ENCODE measurements at regions not wholly inside any gene's neighbourhood (a gene's known extent, or its start where the extent isn't known, plus 50 kb on each side); places are given as distances from the start of the nearest gene placed in this dataset.

DNA sequence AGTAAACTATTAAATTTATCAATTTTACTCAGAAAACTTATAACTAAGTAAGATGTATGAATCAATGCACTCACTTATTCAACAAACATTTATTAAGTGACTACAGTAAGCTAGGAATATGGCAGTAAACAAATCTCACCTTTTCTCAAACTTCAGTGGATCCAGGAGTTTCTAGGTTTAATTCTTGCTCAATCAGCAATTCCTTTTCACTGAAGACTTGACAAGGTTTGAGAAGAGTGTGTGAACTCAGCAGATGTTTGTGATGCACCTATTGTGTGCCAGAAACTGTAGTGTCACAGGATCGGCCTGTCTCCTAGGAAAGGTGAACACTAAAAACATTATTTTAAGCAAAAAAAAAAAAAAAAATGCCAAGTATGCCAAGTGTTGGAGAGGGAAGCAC is 167.8 kb downstream of the ALG10 start:
- Mint-ChIP-seq H3K27me3 (ENCODE audit: low read depth) (no peaks in the 10 kb centered on the region), H3K27ac (ENCODE audit: unreplicated experiment) (no peak overlapping the region), H3K9me3 (ENCODE audit: low read depth) (peaks cover 50% of the 10 kb centered on the region), H3K36me3 (ENCODE audit: low read depth) (no peaks in the 10 kb centered on the region), H3K4me3 (ENCODE audit: unreplicated experiment) (no peak overlapping the region), H3K4me1 (ENCODE audit: low read depth) (no peaks in the 10 kb centered on the region)
- DNase-seq (ENCODE audit: low spot score): no peak
- TF ChIP-seq CTCF (IDR thresholded peaks at IDR 0.05): no peak

DNA sequence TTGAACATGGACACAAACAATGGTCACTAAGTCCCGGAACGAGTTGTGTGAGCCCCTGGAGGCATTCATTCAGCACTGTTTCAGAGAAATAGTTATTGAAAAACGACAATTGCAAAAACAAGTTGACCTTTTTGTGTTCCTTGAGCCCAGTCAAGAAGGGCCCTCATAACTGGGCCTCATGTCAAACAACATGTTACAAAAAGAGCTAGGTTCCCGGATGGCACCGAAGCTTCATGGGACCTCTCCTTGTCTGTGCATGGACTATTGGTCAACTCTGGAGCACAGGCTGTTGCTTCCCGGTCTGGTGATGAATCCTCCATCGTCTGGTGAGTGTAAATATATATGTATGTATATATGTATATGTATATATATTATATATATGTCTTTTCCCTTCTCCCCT is 176.6 kb downstream of the ALG10 start:
- Mint-ChIP-seq H3K4me3 (ENCODE audit: unreplicated experiment) (no peak overlapping the region), H3K36me3 (ENCODE audit: low read depth) (no peaks in the 10 kb centered on the region), H3K27me3 (ENCODE audit: low read depth) (no peaks in the 10 kb centered on the region), H3K27ac (ENCODE audit: unreplicated experiment) (no peak overlapping the region), H3K9me3 (ENCODE audit: low read depth) (peaks cover 54% of the 10 kb centered on the region), H3K4me1 (ENCODE audit: low read depth) (no peaks in the 10 kb centered on the region)
- DNase-seq (ENCODE audit: low spot score): no peak
- no peak for TF ChIP-seq CTCF (IDR thresholded peaks at IDR 0.05)

- TF ChIP-seq CTCF (IDR thresholded peaks at IDR 0.05): no peak
These were observed 181.7 kb downstream of the ALG10 start for GRCh38 chr12:34203866-34204620.

DNA sequence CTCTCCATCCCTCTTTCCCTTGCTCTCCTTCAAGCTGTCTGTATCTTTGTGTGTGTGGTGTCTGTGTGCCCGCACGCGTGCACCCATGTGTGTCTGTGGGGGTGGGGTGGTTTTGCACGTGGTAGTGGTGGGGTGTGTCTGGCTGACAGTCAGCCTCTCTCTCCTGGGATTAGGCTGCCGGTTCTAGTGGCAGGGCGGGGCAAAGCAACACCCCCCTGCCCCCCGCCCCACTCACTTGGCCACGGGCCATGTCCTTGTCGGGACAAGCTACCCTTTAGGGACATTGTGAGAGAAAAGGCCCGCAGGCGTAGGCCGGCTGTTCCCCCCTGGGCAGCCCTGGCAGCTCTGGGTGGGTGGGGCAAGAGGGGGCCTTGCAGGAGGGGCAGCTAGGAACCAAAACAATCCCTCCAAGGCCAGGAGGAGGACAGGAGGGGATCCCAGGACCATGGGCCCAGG is 182.6 kb downstream of the ALG10 start:
- H3K36me3 Mint-ChIP-seq (ENCODE audit: low read depth): no peaks in the 10 kb centered on the region
- no peaks in the 10 kb centered on the region for H3K27me3 Mint-ChIP-seq (ENCODE audit: low read depth)
- H3K4me3 Mint-ChIP-seq (ENCODE audit: unreplicated experiment): no peak overlapping the region
- no peak for DNase-seq (ENCODE audit: low spot score)
- no peak for TF ChIP-seq CTCF (IDR thresholded peaks at IDR 0.05)
- H3K9me3 Mint-ChIP-seq (ENCODE audit: low read depth): peaks cover 49% of the 10 kb centered on the region
- H3K27ac Mint-ChIP-seq (ENCODE audit: unreplicated experiment): no peak overlapping the region
- H3K4me1 Mint-ChIP-seq (ENCODE audit: low read depth): no peaks in the 10 kb centered on the region

More at GRCh38 chr12:34203866-34204620, 181.7 kb downstream of the ALG10 start:
- H3K9me3 Mint-ChIP-seq (ENCODE audit: low read depth): peaks cover 46% of the 10 kb centered on the region
- no peak overlapping the region for H3K4me3 Mint-ChIP-seq (ENCODE audit: unreplicated experiment)
- H3K27me3 Mint-ChIP-seq (ENCODE audit: low read depth): no peaks in the 10 kb centered on the region
- DNase-seq (ENCODE audit: low spot score): no peak
- no peaks in the 10 kb centered on the region for H3K4me1 Mint-ChIP-seq (ENCODE audit: low read depth)
- no peak overlapping the region for H3K27ac Mint-ChIP-seq (ENCODE audit: unreplicated experiment)
- no peaks in the 10 kb centered on the region for H3K36me3 Mint-ChIP-seq (ENCODE audit: low read depth)

DNA sequence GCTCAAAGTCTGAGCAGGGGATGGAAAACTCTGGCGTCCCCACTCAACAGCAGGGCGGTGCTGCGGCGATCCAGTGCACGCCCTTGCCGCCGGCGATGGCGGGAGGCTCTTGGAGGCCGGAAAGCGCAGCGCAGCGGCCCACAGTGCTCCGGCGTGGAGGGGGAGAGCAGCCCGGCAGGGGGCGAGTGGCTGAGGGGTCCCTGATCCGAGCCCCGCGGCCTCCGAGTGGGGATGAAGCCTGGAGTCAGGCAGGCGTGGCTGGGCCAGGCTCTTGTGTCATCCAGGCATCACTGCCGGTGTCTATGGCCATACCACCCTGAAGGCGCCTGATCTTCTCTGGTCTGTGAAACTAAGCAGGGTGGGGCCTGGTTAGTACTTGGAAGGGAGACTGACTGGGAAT is 183.1 kb downstream of the ALG10 start:
- Mint-ChIP-seq H3K27ac (ENCODE audit: unreplicated experiment) (no peak overlapping the region), H3K27me3 (ENCODE audit: low read depth) (no peaks in the 10 kb centered on the region), H3K9me3 (ENCODE audit: low read depth) (peaks cover 51% of the 10 kb centered on the region), H3K36me3 (ENCODE audit: low read depth) (no peaks in the 10 kb centered on the region), H3K4me3 (ENCODE audit: unreplicated experiment) (no peak overlapping the region), H3K4me1 (ENCODE audit: low read depth) (no peaks in the 10 kb centered on the region)
- DNase-seq (ENCODE audit: low spot score): no peak
- TF ChIP-seq CTCF (IDR thresholded peaks at IDR 0.05): no peak

Data from chondrocyte (in vitro differentiated cells).